ENCODE measurements at regions not wholly inside any gene's neighbourhood (a gene's known extent, or its start where the extent isn't known, plus 50 kb on each side); places are given as distances from the start of the nearest gene placed in this dataset.

DNA sequence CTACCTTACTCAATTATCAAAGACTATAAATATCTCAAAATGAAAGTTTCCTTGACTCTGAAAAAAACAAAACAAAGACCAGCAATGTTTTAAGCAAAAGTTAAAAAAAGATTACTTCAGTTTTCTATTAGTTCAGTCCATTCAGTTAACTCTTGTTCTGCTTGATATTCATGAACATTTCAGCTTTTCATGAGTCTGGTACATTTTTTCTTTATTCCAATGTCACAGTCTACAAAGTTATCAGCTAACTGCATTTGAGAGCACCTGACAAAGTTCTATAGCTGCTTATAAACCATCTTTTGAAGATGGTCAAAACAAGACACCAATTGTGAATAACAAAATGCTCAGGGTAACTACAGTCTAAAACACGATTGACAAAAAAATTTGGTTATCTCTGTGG, 156.1 kb upstream of the NOX3 start:
- 89 to 91% methylated on average over 1 of the region's 1 CpG for WGBS, 2 donors (ENCODE audit: low coverage in 1 of 2)
- no peaks in the 10 kb centered on the region for H3K4me1 ChIP-seq
- H3K9me3 ChIP-seq, result peaks cover 4 to 22% of the 10 kb centered on the region in 2 donors

DNA sequence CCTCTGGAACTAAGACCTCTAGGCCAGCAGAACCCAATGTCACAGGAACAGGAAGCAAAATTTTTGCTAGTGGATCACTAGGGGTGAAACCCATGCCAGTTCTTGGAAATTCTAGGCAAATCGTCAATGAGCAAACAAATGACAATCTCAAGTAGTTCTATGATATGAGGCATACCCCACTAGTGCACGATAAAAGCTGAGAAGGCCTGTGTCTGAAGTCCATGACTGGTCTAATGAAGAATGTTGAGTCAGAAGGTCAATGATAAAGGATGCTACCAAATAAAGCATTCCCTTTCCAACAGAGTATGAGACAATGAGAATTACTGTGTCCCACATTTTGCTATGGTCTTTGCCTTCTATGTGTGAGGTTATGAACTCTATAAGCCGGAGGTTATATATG, 149.4 kb upstream of the NOX3 start:
- Histone ChIP-seq H3K4me3 (no peak overlapping the region), H3K9me3 (peaks cover 0 to 1% of the 10 kb centered on the region in 2 donors), H3K27ac (no peak overlapping the region), H3K4me1 (no peaks in the 10 kb centered on the region), H3K36me3 (no peaks in the 10 kb centered on the region), H3K27me3 (no peaks in the 10 kb centered on the region)
- intact Hi-C loops (cut with DNase I; ENCODE audit: low total_unique reads) (no loop called here), in situ Hi-C loops (cut with MboI; ENCODE audit: low pct_ligation_motif_present in 1 of 4, low pct_unique_long_range_greater_than_20kb in 1 of 4, low sequenced_read_pairs in 3 of 4) (no loop called here)
- 80 to 86% methylated on average over 2 to 3 of the region's 3 CpGs for WGBS, 2 donors (ENCODE audit: low coverage in 1 of 2)
- DNase-seq, result no peak
- TF ChIP-seq, protein P1, sequence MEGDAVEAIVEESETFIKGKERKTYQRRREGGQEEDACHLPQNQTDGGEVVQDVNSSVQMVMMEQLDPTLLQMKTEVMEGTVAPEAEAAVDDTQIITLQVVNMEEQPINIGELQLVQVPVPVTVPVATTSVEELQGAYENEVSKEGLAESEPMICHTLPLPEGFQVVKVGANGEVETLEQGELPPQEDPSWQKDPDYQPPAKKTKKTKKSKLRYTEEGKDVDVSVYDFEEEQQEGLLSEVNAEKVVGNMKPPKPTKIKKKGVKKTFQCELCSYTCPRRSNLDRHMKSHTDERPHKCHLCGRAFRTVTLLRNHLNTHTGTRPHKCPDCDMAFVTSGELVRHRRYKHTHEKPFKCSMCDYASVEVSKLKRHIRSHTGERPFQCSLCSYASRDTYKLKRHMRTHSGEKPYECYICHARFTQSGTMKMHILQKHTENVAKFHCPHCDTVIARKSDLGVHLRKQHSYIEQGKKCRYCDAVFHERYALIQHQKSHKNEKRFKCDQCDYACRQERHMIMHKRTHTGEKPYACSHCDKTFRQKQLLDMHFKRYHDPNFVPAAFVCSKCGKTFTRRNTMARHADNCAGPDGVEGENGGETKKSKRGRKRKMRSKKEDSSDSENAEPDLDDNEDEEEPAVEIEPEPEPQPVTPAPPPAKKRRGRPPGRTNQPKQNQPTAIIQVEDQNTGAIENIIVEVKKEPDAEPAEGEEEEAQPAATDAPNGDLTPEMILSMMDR (IDR thresholded peaks at IDR 0.05), result no peak
- TF ChIP-seq EP300 (IDR thresholded peaks at IDR 0.05; ENCODE audit: low read depth) (no peak), POLR2AphosphoS5 (IDR thresholded peaks at IDR 0.05) (no peak), POLR2A (IDR thresholded peaks at IDR 0.05) (no peak)

More for the DNA sequence above, 156.1 kb upstream of the NOX3 start:
- Histone ChIP-seq H3K27ac (no peak overlapping the region), H3K27me3 (no peaks in the 10 kb centered on the region), H3K36me3 (no peaks in the 10 kb centered on the region), H3K4me3 (no peak overlapping the region)
- intact Hi-C loops (cut with DNase I; ENCODE audit: low total_unique reads), result no loop called here
- in situ Hi-C loops (cut with MboI; ENCODE audit: low pct_ligation_motif_present in 1 of 4, low pct_unique_long_range_greater_than_20kb in 1 of 4, low sequenced_read_pairs in 3 of 4), result no loop called here
- no peak for DNase-seq
- TF ChIP-seq EP300 (IDR thresholded peaks at IDR 0.05; ENCODE audit: low read depth) (no peak), POLR2AphosphoS5 (IDR thresholded peaks at IDR 0.05) (no peak), POLR2A (IDR thresholded peaks at IDR 0.05) (no peak)
- TF ChIP-seq, protein P1 (IDR thresholded peaks at IDR 0.05), result no peak

DNA sequence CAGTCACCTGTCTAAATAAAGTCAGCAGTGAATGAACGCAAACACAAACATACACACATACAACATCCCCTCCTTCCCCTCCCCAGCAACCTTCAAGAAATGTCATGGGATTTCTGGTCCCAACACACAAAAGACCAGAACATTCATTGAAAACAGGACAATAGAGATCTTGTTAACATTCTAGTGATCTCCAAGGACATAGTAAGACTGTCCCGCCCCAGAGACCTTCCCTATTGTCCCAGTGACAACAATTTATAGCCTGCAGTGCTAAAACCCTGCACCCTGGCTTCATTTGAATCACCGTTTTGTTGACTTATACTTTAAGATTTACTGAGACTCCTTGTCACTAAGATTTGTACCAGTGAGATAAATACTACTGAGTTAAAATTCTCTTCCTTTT, 143.9 kb upstream of the NOX3 start:
- DNase-seq, result no peak
- H3K4me1 ChIP-seq, result no peaks in the 10 kb centered on the region
- no peak overlapping the region for H3K27ac ChIP-seq
- no peaks in the 10 kb centered on the region for H3K9me3 ChIP-seq
- intact Hi-C loops (cut with DNase I; ENCODE audit: low total_unique reads) (no loop called here), in situ Hi-C loops (cut with MboI; ENCODE audit: low pct_ligation_motif_present in 1 of 4, low pct_unique_long_range_greater_than_20kb in 1 of 4, low sequenced_read_pairs in 3 of 4) (no loop called here)
- H3K36me3 ChIP-seq, result no peaks in the 10 kb centered on the region
- WGBS, 2 donors (ENCODE audit: low coverage in 1 of 2), result 26 to 30% methylated on average over 3 of the region's 3 CpGs
- H3K27me3 ChIP-seq, result no peaks in the 10 kb centered on the region
- TF ChIP-seq POLR2AphosphoS5 (IDR thresholded peaks at IDR 0.05) (no peak), EP300 (IDR thresholded peaks at IDR 0.05; ENCODE audit: low read depth) (no peak), POLR2A (IDR thresholded peaks at IDR 0.05) (no peak)
- TF ChIP-seq, protein P1 (IDR thresholded peaks at IDR 0.05), result no peak
- H3K4me3 ChIP-seq, result no peak overlapping the region

DNA sequence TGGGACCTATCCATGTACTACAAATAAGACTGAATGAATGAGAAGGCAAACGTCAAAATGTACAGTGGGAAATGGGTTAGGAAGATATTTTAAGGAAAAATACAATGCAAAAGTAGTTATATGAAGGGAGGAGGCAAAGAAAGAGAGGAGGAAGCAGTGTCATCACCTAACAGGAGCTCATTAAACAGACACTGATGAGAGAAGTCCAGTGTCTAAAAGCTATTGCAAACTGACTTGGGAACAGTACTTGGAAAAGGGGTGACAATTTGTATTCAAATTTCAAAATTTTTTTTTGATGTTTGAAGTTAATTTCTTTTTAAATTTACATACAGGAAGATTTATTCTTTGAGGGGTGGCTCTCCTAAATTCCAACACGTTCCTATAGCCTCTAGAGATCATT, 143.5 kb upstream of the NOX3 start:
- Histone ChIP-seq H3K4me3 (no peak overlapping the region), H3K4me1 (no peaks in the 10 kb centered on the region), H3K27me3 (no peaks in the 10 kb centered on the region), H3K36me3 (no peaks in the 10 kb centered on the region), H3K9me3 (no peaks in the 10 kb centered on the region), H3K27ac (no peak overlapping the region)
- WGBS, 2 donors (ENCODE audit: low coverage in 1 of 2), result 26 to 38% methylated on average over 2 of the region's 2 CpGs
- no peak for TF ChIP-seq POLR2AphosphoS5 (IDR thresholded peaks at IDR 0.05)
- TF ChIP-seq POLR2A (IDR thresholded peaks at IDR 0.05), result no peak
- TF ChIP-seq EP300 (IDR thresholded peaks at IDR 0.05; ENCODE audit: low read depth), result no peak
- TF ChIP-seq, protein P1 (IDR thresholded peaks at IDR 0.05), result no peak
- DNase-seq, result no peak
- intact Hi-C loops (cut with DNase I; ENCODE audit: low total_unique reads), result no loop called here
- in situ Hi-C loops (cut with MboI; ENCODE audit: low pct_ligation_motif_present in 1 of 4, low pct_unique_long_range_greater_than_20kb in 1 of 4, low sequenced_read_pairs in 3 of 4), result no loop called here
